Caco-2 (cell line): ENCODE measurements at regions not wholly inside any gene's neighbourhood (a gene's known extent, or its start where the extent isn't known, plus 50 kb on each side); places are given as distances from the start of the nearest gene placed in this dataset.

ENCODE experiments used
- BruUV-seq: library from RNA; stranded (reverse); fragments of 400-500 nt; replicated peaks from 2 replicates; lab custom pipeline; 2021; lab: Mats Ljungman, UMichigan
- CTCF ChIA-PET: fragments of 300-600 bp; sonication (Branson Sonifier 250); formaldehyde crosslinking; loops from one replicate; lab custom pipeline; 2022; ENCODE audit warnings: antibody characterized with exemption; lab: Charles Lee
- POLR2A ChIA-PET: fragments of 300-600 bp; sonication (Branson Sonifier 250); formaldehyde crosslinking; loops from one replicate; lab custom pipeline; 2022; ENCODE audit warnings: antibody characterized with exemption; lab: Charles Lee
- DNase-seq, 2 experiments: peaks; one replicate each; pipeline versions ENCODE4 v3.0.0 to v3.0.0-alpha.2; 2020 to 2022
- H3K27me3 ChIP-seq: replicated peaks from 2 replicates; pipeline ENCODE4 v1.6.0; 2011; ENCODE audit warnings: low read length; ENCODE audit not compliant: control insufficient read depth, insufficient read depth
- H3K36me3 ChIP-seq: 2 replicates; pipeline ENCODE4 v1.5.1; 2011; ENCODE audit warnings: low read length; ENCODE audit not compliant: control insufficient read depth, insufficient read depth
- H3K4me1 ChIP-seq: fragments of 250-450 bp; sonication (Bioruptor Pico); 2 replicates; pipeline ENCODE4 v1.5.1; 2020; ENCODE audit warnings: mild to moderate bottlenecking
- H3K4me3 ChIP-seq: 2 replicates; pipeline ENCODE4 v1.5.1; 2011; ENCODE audit warnings: low read depth, mild to moderate bottlenecking, control low read depth, low read length
- H3K9me3 ChIP-seq: fragments of 250-450 bp; sonication (Bioruptor Pico); 2 replicates; pipeline ENCODE4 v1.5.1; 2020; ENCODE audit warnings: mild to moderate bottlenecking, moderate library complexity
- H3K27ac Mint-ChIP-seq: one replicate; pipeline ENCODE4 v1.8.0; 2022; ENCODE audit warnings: mixed read lengths; ENCODE audit not compliant: unreplicated experiment
- H3K27me3 Mint-ChIP-seq: one replicate; pipeline ENCODE4 v1.8.0; 2022; ENCODE audit warnings: mixed read lengths; ENCODE audit not compliant: insufficient read depth, unreplicated experiment
- H3K36me3 Mint-ChIP-seq: one replicate; pipeline ENCODE4 v1.8.0; 2022; ENCODE audit warnings: mild to moderate bottlenecking, mixed read lengths; ENCODE audit not compliant: insufficient read depth, unreplicated experiment
- H3K4me1 Mint-ChIP-seq: one replicate; pipeline ENCODE4 v1.8.0; 2022; ENCODE audit warnings: low read depth, mixed read lengths; ENCODE audit not compliant: unreplicated experiment
- H3K4me3 Mint-ChIP-seq: one replicate; pipeline ENCODE4 v1.8.0; 2022; ENCODE audit warnings: mild to moderate bottlenecking, moderate library complexity, mixed read lengths; ENCODE audit not compliant: unreplicated experiment
- H3K9me3 Mint-ChIP-seq: one replicate; pipeline ENCODE4 v1.8.0; 2022; ENCODE audit warnings: mixed read lengths; ENCODE audit not compliant: unreplicated experiment
- CTCF ChIP-seq, 2 experiments: fragments of 200-600 bp in 1 of 2; IDR thresholded peaks; 1 replicate in 1 of 2; 2 replicates in 1 of 2; pipeline versions ENCODE4 v1.5.1 to v1.8.0; 2011 to 2022; ENCODE audit warnings: antibody characterized with exemption in 1 of 2, control low read depth in 1 of 2, inconsistent platforms in 1 of 2, low read depth in 1 of 2, low read length in 1 of 2, mild to moderate bottlenecking in 1 of 2, moderate library complexity in 1 of 2; ENCODE audit not compliant: insufficient read depth in 1 of 2, severe bottlenecking in 1 of 2, unreplicated experiment in 1 of 2
- intact Hi-C: fragments of 100-400 bp; cut with micrococcal nuclease; formaldehyde crosslinking; loops from one replicate; pipeline ENCODE4 v1.10.0; 2022; ENCODE audit not compliant: unreplicated experiment

GRCh38 chr5:180428598-180428997 lies 65.6 kb upstream of the CNOT6 start:
- intact Hi-C loops, result no loop called here
- CTCF ChIA-PET, result no interaction called here
- TF ChIP-seq CTCF (IDR thresholded peaks at IDR 0.05; ENCODE audit: insufficient read depth in 1 of 2, low read depth in 1 of 2, low read length in 1 of 2, severe bottlenecking in 1 of 2, unreplicated experiment in 1 of 2), result no peak

GRCh38 chr5:180431932-180432331 lies 62.2 kb upstream of the CNOT6 start:
- H3K4me1 ChIP-seq, result no peaks in the 10 kb centered on the region
- no peaks in the 10 kb centered on the region for H3K4me1 Mint-ChIP-seq
- H3K9me3 ChIP-seq, result 0 out of 2 replicates have a peak, but pooled peaks cover 8% of the 10 kb centered on the region
- no peak for DNase-seq
- H3K27me3 ChIP-seq, result no peaks in the 10 kb centered on the region
- BruUV-seq, result no TSS peak
- no peak for TF ChIP-seq CTCF (IDR thresholded peaks at IDR 0.05; ENCODE audit: insufficient read depth in 1 of 2, low read depth in 1 of 2, low read length in 1 of 2, severe bottlenecking in 1 of 2, unreplicated experiment in 1 of 2)
- CTCF ChIA-PET, result no interaction called here
- H3K36me3 Mint-ChIP-seq, result no peaks in the 10 kb centered on the region
- no peaks in the 10 kb centered on the region for H3K9me3 Mint-ChIP-seq
- no peak overlapping the region for H3K4me3 Mint-ChIP-seq
- no peaks in the 10 kb centered on the region for H3K36me3 ChIP-seq
- H3K27ac Mint-ChIP-seq, result no peak overlapping the region
- intact Hi-C loops, result no loop called here
- no peak overlapping the region for H3K4me3 ChIP-seq
- POLR2A ChIA-PET, result no interaction called here
- peaks cover 3% of the 10 kb centered on the region for H3K27me3 Mint-ChIP-seq

More at GRCh38 chr5:180428598-180428997, 65.6 kb upstream of the CNOT6 start:
- Mint-ChIP-seq H3K4me1 (no peaks in the 10 kb centered on the region), H3K4me3 (no peak overlapping the region), H3K27ac (no peak overlapping the region), H3K36me3 (no peaks in the 10 kb centered on the region), H3K9me3 (no peaks in the 10 kb centered on the region), H3K27me3 (peaks cover 3% of the 10 kb centered on the region)
- H3K27me3 ChIP-seq, result no peaks in the 10 kb centered on the region
- DNase-seq, result no peak
- H3K36me3 ChIP-seq, result no peaks in the 10 kb centered on the region
- no peaks in the 10 kb centered on the region for H3K4me1 ChIP-seq
- H3K9me3 ChIP-seq, result 0 out of 2 replicates have a peak, but pooled peaks cover 8% of the 10 kb centered on the region
- POLR2A ChIA-PET, result no interaction called here
- no TSS peak for BruUV-seq
- H3K4me3 ChIP-seq, result no peak overlapping the region

- intact Hi-C loops, result no loop called here
- H3K4me3 Mint-ChIP-seq, result no peak overlapping the region
- no peak for DNase-seq
- no peaks in the 10 kb centered on the region for H3K36me3 Mint-ChIP-seq
- BruUV-seq, result no TSS peak
- H3K36me3 ChIP-seq, result no peaks in the 10 kb centered on the region
- ChIA-PET CTCF (no interaction called here), POLR2A (no interaction called here)
- H3K27ac Mint-ChIP-seq, result no peak overlapping the region
- 0 out of 2 replicates have a peak, but pooled peaks cover 8% of the 10 kb centered on the region for H3K9me3 ChIP-seq
- peaks cover 2% of the 10 kb centered on the region for H3K27me3 Mint-ChIP-seq
- H3K4me1 Mint-ChIP-seq, result no peaks in the 10 kb centered on the region
- H3K4me3 ChIP-seq, result no peak overlapping the region
- no peaks in the 10 kb centered on the region for H3K4me1 ChIP-seq
- no peak for TF ChIP-seq CTCF (IDR thresholded peaks at IDR 0.05; ENCODE audit: insufficient read depth in 1 of 2, low read depth in 1 of 2, low read length in 1 of 2, severe bottlenecking in 1 of 2, unreplicated experiment in 1 of 2)
- no peaks in the 10 kb centered on the region for H3K9me3 Mint-ChIP-seq
- H3K27me3 ChIP-seq, result no peaks in the 10 kb centered on the region
Observed at GRCh38 chr5:180433032-180433422, 61.2 kb upstream of the CNOT6 start.
